GM23338 (cell line): ENCODE measurements at regions not wholly inside any gene's neighbourhood (a gene's known extent, or its start where the extent isn't known, plus 50 kb on each side); places are given as distances from the start of the nearest gene placed in this dataset.

ENCODE experiments used
- ATAC-seq: fragments of 200-7000 bp; cut with Tn5 transposase; 3 replicates; pipeline ENCODE4 v1.9.1; 2020
- DNase-seq: peaks from one replicate; pipeline ENCODE4 v3.0.0-alpha.2; 2015; ENCODE audit warnings: low spot score
- H2AFZ ChIP-seq: fragments of 200-600 bp; sonication (generic); 2 replicates; pipeline ENCODE4 v1.8.0; 2016; ENCODE audit warnings: antibody characterized with exemption, mild to moderate bottlenecking, moderate library complexity
- H3F3A ChIP-seq: fragments of 200-600 bp; sonication (generic); replicated peaks from 2 replicates; pipeline ENCODE4 v1.8.0; 2017; ENCODE audit warnings: antibody characterized with exemption, mixed run types, low read depth
- H3K27ac ChIP-seq: fragments of 200-600 bp; sonication (generic); 2 replicates; pipeline ENCODE4 v1.6.1; 2016; ENCODE audit warnings: low read depth
- H3K27me3 ChIP-seq: fragments of 200-600 bp; sonication (generic); 2 replicates; pipeline ENCODE4 v1.8.0; 2016; ENCODE audit warnings: mild to moderate bottlenecking, mixed run types, moderate library complexity; ENCODE audit not compliant: insufficient read depth
- H3K36me3 ChIP-seq: fragments of 200-600 bp; sonication (generic); 2 replicates; pipeline ENCODE4 v1.8.0; 2016; ENCODE audit warnings: mild to moderate bottlenecking; ENCODE audit not compliant: insufficient read depth
- H3K4me1 ChIP-seq: fragments of 200-600 bp; sonication (generic); 2 replicates; pipeline ENCODE4 v1.8.0; 2016; ENCODE audit warnings: mild to moderate bottlenecking, moderate library complexity; ENCODE audit not compliant: insufficient read depth
- H3K4me2 ChIP-seq: fragments of 200-600 bp; sonication (generic); 2 replicates; pipeline ENCODE4 v1.7.1; 2017; ENCODE audit warnings: mixed run types
- H3K4me3 ChIP-seq: fragments of 200-600 bp; sonication (generic); 2 replicates; pipeline ENCODE4 v1.6.1; 2016; ENCODE audit warnings: mixed run types
- H3K79me2 ChIP-seq: fragments of 200-600 bp; sonication (generic); replicated peaks from 2 replicates; pipeline ENCODE4 v1.8.0; 2017; ENCODE audit warnings: mild to moderate bottlenecking; ENCODE audit not compliant: insufficient read depth
- H3K9me2 ChIP-seq: fragments of 200-600 bp; sonication (generic); 2 replicates; pipeline ENCODE4 v1.8.0; 2017; ENCODE audit not compliant: insufficient read depth
- H4K20me1 ChIP-seq: fragments of 200-600 bp; sonication (generic); replicated peaks from 2 replicates; pipeline ENCODE4 v1.8.0; 2017; ENCODE audit warnings: mild to moderate bottlenecking; ENCODE audit not compliant: insufficient read depth
- H3K27ac Mint-ChIP-seq: 2 replicates; pipeline ENCODE4 v1.8.0; 2020; ENCODE audit warnings: inconsistent platforms, mild to moderate bottlenecking, moderate library complexity, mixed read lengths
- H3K27me3 Mint-ChIP-seq: 3 replicates; pipeline ENCODE4 v1.8.0; 2022; ENCODE audit warnings: low read depth, mild to moderate bottlenecking, moderate library complexity, mixed read lengths, inconsistent platforms; ENCODE audit not compliant: insufficient read depth, poor library complexity
- H3K36me3 Mint-ChIP-seq: 3 replicates; pipeline ENCODE4 v1.8.0; 2021; ENCODE audit warnings: low read depth, mild to moderate bottlenecking, inconsistent platforms, moderate library complexity, mixed read lengths
- H3K4me1 Mint-ChIP-seq: 3 replicates; pipeline ENCODE4 v1.8.0; 2020; ENCODE audit warnings: mild to moderate bottlenecking, inconsistent platforms, mixed read lengths
- H3K4me3 Mint-ChIP-seq: 3 replicates; pipeline ENCODE4 v1.8.0; 2021; ENCODE audit warnings: moderate library complexity, mild to moderate bottlenecking, inconsistent platforms, mixed read lengths
- H3K9me3 Mint-ChIP-seq: 3 replicates; pipeline ENCODE4 v1.8.0; 2020; ENCODE audit warnings: moderate library complexity, mild to moderate bottlenecking, inconsistent platforms, mixed read lengths
- CREB1 ChIP-seq: fragments of 250-450 bp; sonication (Bioruptor Pico); IDR thresholded peaks from 2 replicates; pipeline ENCODE4 v1.5.0; 2020; ENCODE audit warnings: low read depth, mild to moderate bottlenecking, moderate library complexity
- NANOG ChIP-seq: IDR thresholded peaks from 2 replicates; pipeline ENCODE4 v1.6.1; 2016; ENCODE audit warnings: antibody characterized with exemption, borderline replicate concordance
- REST ChIP-seq: IDR thresholded peaks from one replicate; pipeline ENCODE4 v1.6.1; 2018; ENCODE audit warnings: antibody characterized with exemption; ENCODE audit not compliant: unreplicated experiment
- STAT1 ChIP-seq: IDR thresholded peaks from one replicate; pipeline ENCODE4 v1.6.1; 2016; ENCODE audit warnings: antibody characterized with exemption; ENCODE audit not compliant: unreplicated experiment
- ZNF462 ChIP-seq: fragments of 250-450 bp; sonication (Bioruptor Pico); IDR thresholded peaks from 2 replicates; pipeline ENCODE4 v1.5.0; 2020; ENCODE audit warnings: mild to moderate bottlenecking, moderate library complexity

- TF ChIP-seq ZNF462 (CRISPR knock-in tag): no peak
Observed at GRCh38 chr5:60512117-60512516, 187.8 kb downstream of the DEPDC1B start (continued).

GRCh38 chr5:60510663-60511062 lies 189.3 kb downstream of the DEPDC1B start:
- Mint-ChIP-seq H3K4me3 (no peak overlapping the region), H3K27me3 (no peaks in the 10 kb centered on the region), H3K4me1 (peaks cover 8% of the 10 kb centered on the region), H3K27ac (no peak overlapping the region), H3K9me3 (no peaks in the 10 kb centered on the region), H3K36me3 (no peaks in the 10 kb centered on the region)
- Histone ChIP-seq H3K36me3 (no peaks in the 10 kb centered on the region), H3K79me2 (no peaks in the 10 kb centered on the region), H3K27me3 (no peaks in the 10 kb centered on the region), H3K9me2 (no peaks in the 10 kb centered on the region), H4K20me1 (no peaks in the 10 kb centered on the region; the same call in 1 of the 2 replicates), H2AFZ (no peak overlapping the region), H3K4me2 (no peak overlapping the region), H3K27ac (no peak overlapping the region), H3K4me3 (no peak overlapping the region), H3F3A (no peaks in the 10 kb centered on the region), H3K4me1 (no peaks in the 10 kb centered on the region)
- no peak for ATAC-seq
- no peak for TF ChIP-seq CREB1 (CRISPR knock-in tag)
- no peak for TF ChIP-seq REST
- TF ChIP-seq STAT1: no peak
- TF ChIP-seq NANOG: no peak
- peak; percentile 38 for DNase-seq
